HCT116 (cell line): ENCODE measurements at regions not wholly inside any gene's neighbourhood (a gene's known extent, or its start where the extent isn't known, plus 50 kb on each side); places are given as distances from the start of the nearest gene placed in this dataset.

Experiments used
- CEBPB ChIP-seq: IDR thresholded peaks from 2 replicates; pipeline ENCODE4 v1.6.1; 2012; ENCODE audit warnings: low read depth
- CTCF ChIP-seq, 3 experiments: fragments of 200-600 bp in 1 of 3; sonication (generic) in 1 of 3; IDR thresholded peaks in 2 of 3; conservative IDR thresholded peaks in 1 of 3; 2 replicates each; pipeline ENCODE4 v1.5.1; 2012 to 2017; ENCODE audit warnings: low read depth in 2 of 3, low read length in 2 of 3, antibody characterized with exemption in 1 of 3, borderline replicate concordance in 1 of 3, control low read depth in 1 of 3, mild to moderate bottlenecking in 1 of 3, mixed read lengths in 1 of 3, mixed run types in 1 of 3, moderate library complexity in 1 of 3; ENCODE audit not compliant: insufficient read depth in 1 of 3
- MAX ChIP-seq: IDR thresholded peaks from 2 replicates; pipeline ENCODE4 v1.6.1; 2012
- POLR2A ChIP-seq: IDR thresholded peaks from 2 replicates; pipeline ENCODE4 v1.7.0; 2011; ENCODE audit warnings: borderline replicate concordance; ENCODE audit not compliant: insufficient read depth, insufficient read length; ENCODE audit errors: extremely low read depth
- POLR2AphosphoS5 ChIP-seq: IDR thresholded peaks from 2 replicates; pipeline ENCODE4 v1.6.1; 2011; ENCODE audit warnings: mild to moderate bottlenecking, low read depth, low read length, moderate library complexity
- RAD21 ChIP-seq: IDR thresholded peaks from 2 replicates; pipeline ENCODE4 v1.6.1; 2012; ENCODE audit warnings: low read depth, mild to moderate bottlenecking
- SP1 ChIP-seq: IDR thresholded peaks from 2 replicates; pipeline ENCODE4 v1.6.1; 2012; ENCODE audit warnings: low read depth
- ZBTB33 ChIP-seq: IDR thresholded peaks from 2 replicates; pipeline ENCODE4 v1.6.1; 2011; ENCODE audit warnings: mild to moderate bottlenecking, low read length, moderate library complexity; ENCODE audit not compliant: insufficient replicate concordance; ENCODE audit errors: extremely low read depth
- TF ChIP-seq, protein P1 (sequence below): IDR thresholded peaks from 2 replicates; pipeline ENCODE4 v1.6.1; 2012; ENCODE audit warnings: low read depth

DNA sequence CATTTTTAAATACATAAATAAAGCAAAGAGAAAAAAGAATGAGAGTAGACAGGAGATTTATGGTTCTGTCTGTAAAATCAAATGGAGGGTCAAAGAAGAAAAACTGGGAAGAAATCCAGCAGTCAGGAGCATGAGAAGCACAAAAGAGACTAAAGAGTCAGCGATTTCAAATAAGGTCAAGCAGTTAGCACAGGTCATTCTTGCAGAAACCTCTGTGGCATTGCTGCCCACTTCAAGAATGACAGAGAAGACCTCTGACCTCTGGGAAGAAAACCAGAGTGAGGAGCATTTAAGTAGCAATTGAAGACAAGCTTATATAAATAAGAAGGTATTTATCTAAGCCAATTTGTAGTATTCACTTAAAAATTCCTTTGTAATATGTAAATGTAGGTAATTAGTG lies 172.0 kb upstream of the SPOPL start:
- TF ChIP-seq POLR2A, result no peak
- TF ChIP-seq MAX, result no peak
- TF ChIP-seq CTCF (IDR thresholded peaks at IDR 0.05 in 2 of 3, conservative IDR thresholded peaks at IDR 0.05 in 1 of 3; ENCODE audit: borderline replicate concordance in 1 of 3, insufficient read depth in 1 of 3, low read depth in 2 of 3, low read length in 2 of 3), result no peak
- no peak for TF ChIP-seq POLR2AphosphoS5
- TF ChIP-seq RAD21, result no peak
- TF ChIP-seq ZBTB33, result no peak
- no peak for TF ChIP-seq CEBPB
- TF ChIP-seq SP1, result no peak
- TF ChIP-seq, protein P1, sequence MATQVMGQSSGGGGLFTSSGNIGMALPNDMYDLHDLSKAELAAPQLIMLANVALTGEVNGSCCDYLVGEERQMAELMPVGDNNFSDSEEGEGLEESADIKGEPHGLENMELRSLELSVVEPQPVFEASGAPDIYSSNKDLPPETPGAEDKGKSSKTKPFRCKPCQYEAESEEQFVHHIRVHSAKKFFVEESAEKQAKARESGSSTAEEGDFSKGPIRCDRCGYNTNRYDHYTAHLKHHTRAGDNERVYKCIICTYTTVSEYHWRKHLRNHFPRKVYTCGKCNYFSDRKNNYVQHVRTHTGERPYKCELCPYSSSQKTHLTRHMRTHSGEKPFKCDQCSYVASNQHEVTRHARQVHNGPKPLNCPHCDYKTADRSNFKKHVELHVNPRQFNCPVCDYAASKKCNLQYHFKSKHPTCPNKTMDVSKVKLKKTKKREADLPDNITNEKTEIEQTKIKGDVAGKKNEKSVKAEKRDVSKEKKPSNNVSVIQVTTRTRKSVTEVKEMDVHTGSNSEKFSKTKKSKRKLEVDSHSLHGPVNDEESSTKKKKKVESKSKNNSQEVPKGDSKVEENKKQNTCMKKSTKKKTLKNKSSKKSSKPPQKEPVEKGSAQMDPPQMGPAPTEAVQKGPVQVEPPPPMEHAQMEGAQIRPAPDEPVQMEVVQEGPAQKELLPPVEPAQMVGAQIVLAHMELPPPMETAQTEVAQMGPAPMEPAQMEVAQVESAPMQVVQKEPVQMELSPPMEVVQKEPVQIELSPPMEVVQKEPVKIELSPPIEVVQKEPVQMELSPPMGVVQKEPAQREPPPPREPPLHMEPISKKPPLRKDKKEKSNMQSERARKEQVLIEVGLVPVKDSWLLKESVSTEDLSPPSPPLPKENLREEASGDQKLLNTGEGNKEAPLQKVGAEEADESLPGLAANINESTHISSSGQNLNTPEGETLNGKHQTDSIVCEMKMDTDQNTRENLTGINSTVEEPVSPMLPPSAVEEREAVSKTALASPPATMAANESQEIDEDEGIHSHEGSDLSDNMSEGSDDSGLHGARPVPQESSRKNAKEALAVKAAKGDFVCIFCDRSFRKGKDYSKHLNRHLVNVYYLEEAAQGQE, result no peak
